CD14-positive monocyte (primary cell): ENCODE measurements at regions not wholly inside any gene's neighbourhood (a gene's known extent, or its start where the extent isn't known, plus 50 kb on each side); places are given as distances from the start of the nearest gene placed in this dataset.
"Not testable (repeated sequence)": the region's sequence is repeated elsewhere in the genome, so short reads cannot be mapped to it uniquely, and the experiment has no call there.

Experiments used
- DNase-seq, 3 donors: peaks; one replicate each; pipeline ENCODE4 v3.0.0-alpha.2; 2011 to 2022
- H2AFZ ChIP-seq: 2 replicates; pipeline ENCODE4 v1.6.0; 2012; ENCODE audit warnings: mild to moderate bottlenecking, low read depth, low read length, inconsistent platforms; ENCODE audit not compliant: insufficient read depth, poor library complexity, severe bottlenecking
- H3K27ac ChIP-seq, 2 donors: 1 replicate in 1 of 2; 2 replicates in 1 of 2; pipeline ENCODE4 v1.5.1; 2012 to 2013; ENCODE audit warnings: low read length in 2 of 2, control low read depth in 1 of 2, inconsistent platforms in 1 of 2, low read depth in 1 of 2, mild to moderate bottlenecking in 1 of 2
- H3K27me3 ChIP-seq, 2 donors: one replicate each; pipeline versions ENCODE4 v1.6.0 to v1.6.1; 2011 to 2013; ENCODE audit warnings: low read length in 2 of 2; ENCODE audit not compliant: control insufficient read depth in 2 of 2, insufficient read depth in 2 of 2
- H3K36me3 ChIP-seq, 2 donors: replicated peaks in 1 of 2; 1 replicate in 1 of 2; 2 replicates in 1 of 2; pipeline versions ENCODE4 v1.5.1 to v1.6.1; 2012 to 2013; ENCODE audit warnings: low read length in 2 of 2, control low read depth in 1 of 2, inconsistent platforms in 1 of 2, mild to moderate bottlenecking in 1 of 2; ENCODE audit not compliant: insufficient read depth in 2 of 2, control insufficient read depth in 1 of 2
- H3K4me1 ChIP-seq, 2 donors: 1 replicate in 1 of 2; 2 replicates in 1 of 2; pipeline versions ENCODE4 v1.5.1 to v1.6.1; 2012 to 2013; ENCODE audit warnings: low read length in 2 of 2, control low read depth in 1 of 2, inconsistent platforms in 1 of 2, mild to moderate bottlenecking in 1 of 2, moderate library complexity in 1 of 2; ENCODE audit not compliant: insufficient read depth in 2 of 2, control insufficient read depth in 1 of 2
- H3K4me2 ChIP-seq: replicated peaks from 2 replicates; pipeline ENCODE3; 2012; ENCODE audit warnings: low read length, moderate library complexity, mild to moderate bottlenecking; ENCODE audit not compliant: poor library complexity, severe bottlenecking; ENCODE audit errors: extremely low read depth
- H3K4me3 ChIP-seq, 3 experiments: fragments of 200-600 bp in 1 of 3; sonication (generic) in 1 of 3; replicated peaks in 1 of 3; 1 replicate in 2 of 3; 2 replicates in 1 of 3; pipeline ENCODE4 v1.5.1; 2011 to 2013; ENCODE audit warnings: low read length in 3 of 3, mild to moderate bottlenecking in 3 of 3, control low read depth in 2 of 3, low read depth in 2 of 3, inconsistent platforms in 1 of 3, moderate library complexity in 1 of 3
- H3K79me2 ChIP-seq: 2 replicates; pipeline ENCODE4 v1.6.0; 2012; ENCODE audit warnings: mild to moderate bottlenecking, control low read depth, inconsistent platforms, low read length, moderate library complexity; ENCODE audit not compliant: insufficient read depth
- H3K9ac ChIP-seq: 2 replicates; pipeline ENCODE4 v1.6.0; 2017; ENCODE audit warnings: low read length, mild to moderate bottlenecking; ENCODE audit not compliant: insufficient read depth, poor library complexity, severe bottlenecking
- H3K9me3 ChIP-seq, 2 donors: replicated peaks in 1 of 2; 1 replicate in 1 of 2; 2 replicates in 1 of 2; pipeline versions ENCODE4 v1.5.1 to v1.6.1; 2012 to 2013; ENCODE audit warnings: low read length in 2 of 2, control low read depth in 1 of 2; ENCODE audit not compliant: control insufficient read depth in 1 of 2, insufficient read depth in 1 of 2
- H4K20me1 ChIP-seq: 2 replicates; pipeline ENCODE4 v1.6.0; 2012; ENCODE audit warnings: mild to moderate bottlenecking, low read length, control low read depth, moderate library complexity; ENCODE audit not compliant: insufficient read depth
- H3K27ac Mint-ChIP-seq, 7 donors: one replicate each; pipeline ENCODE4 v1.8.0; 2020; ENCODE audit warnings: mild to moderate bottlenecking in 7 of 7, mixed read lengths in 7 of 7, moderate library complexity in 6 of 7, inconsistent platforms in 2 of 7
- H3K27me3 Mint-ChIP-seq, 3 donors: one replicate each; pipeline ENCODE4 v1.8.0; 2021 to 2022; ENCODE audit warnings: low read depth in 3 of 3, mild to moderate bottlenecking in 3 of 3, mixed read lengths in 3 of 3, moderate library complexity in 3 of 3, inconsistent platforms in 1 of 3
- H3K36me3 Mint-ChIP-seq, 2 donors: one replicate each; pipeline ENCODE4 v1.8.0; 2020; ENCODE audit warnings: mixed read lengths in 2 of 2, inconsistent platforms in 1 of 2, mild to moderate bottlenecking in 1 of 2
- H3K4me1 Mint-ChIP-seq: one replicate; pipeline ENCODE4 v1.8.0; 2020; ENCODE audit warnings: mild to moderate bottlenecking, mixed read lengths
- H3K4me3 Mint-ChIP-seq, 2 donors: one replicate each; pipeline ENCODE4 v1.8.0; 2020; ENCODE audit warnings: mild to moderate bottlenecking in 2 of 2, mixed read lengths in 2 of 2, moderate library complexity in 1 of 2
- H3K9me3 Mint-ChIP-seq, 7 donors: one replicate each; pipeline ENCODE4 v1.8.0; 2020 to 2022; ENCODE audit warnings: mixed read lengths in 7 of 7, mild to moderate bottlenecking in 6 of 7, moderate library complexity in 6 of 7, inconsistent platforms in 2 of 7
- WGBS: methylation state at CpG from one replicate; pipeline ENCODE4 v1.1.5; 2013; ENCODE audit warnings: missing lambda C conversion rate; ENCODE audit not compliant: insufficient coverage; 5-methylcytosine and 5-hydroxymethylcytosine counted together
- intact Hi-C, 2 donors: fragments of 100-400 bp; cut with micrococcal nuclease; formaldehyde crosslinking; loops; one replicate each; pipeline versions ENCODE4 v1.15.0 to v1.15.1; 2023
- TF ChIP-seq, protein P1 (sequence below): fragments of 200-600 bp; IDR thresholded peaks from one replicate; pipeline ENCODE4 v1.8.0; 2022; ENCODE audit warnings: antibody characterized with exemption, mild to moderate bottlenecking

- TF ChIP-seq, protein P1, sequence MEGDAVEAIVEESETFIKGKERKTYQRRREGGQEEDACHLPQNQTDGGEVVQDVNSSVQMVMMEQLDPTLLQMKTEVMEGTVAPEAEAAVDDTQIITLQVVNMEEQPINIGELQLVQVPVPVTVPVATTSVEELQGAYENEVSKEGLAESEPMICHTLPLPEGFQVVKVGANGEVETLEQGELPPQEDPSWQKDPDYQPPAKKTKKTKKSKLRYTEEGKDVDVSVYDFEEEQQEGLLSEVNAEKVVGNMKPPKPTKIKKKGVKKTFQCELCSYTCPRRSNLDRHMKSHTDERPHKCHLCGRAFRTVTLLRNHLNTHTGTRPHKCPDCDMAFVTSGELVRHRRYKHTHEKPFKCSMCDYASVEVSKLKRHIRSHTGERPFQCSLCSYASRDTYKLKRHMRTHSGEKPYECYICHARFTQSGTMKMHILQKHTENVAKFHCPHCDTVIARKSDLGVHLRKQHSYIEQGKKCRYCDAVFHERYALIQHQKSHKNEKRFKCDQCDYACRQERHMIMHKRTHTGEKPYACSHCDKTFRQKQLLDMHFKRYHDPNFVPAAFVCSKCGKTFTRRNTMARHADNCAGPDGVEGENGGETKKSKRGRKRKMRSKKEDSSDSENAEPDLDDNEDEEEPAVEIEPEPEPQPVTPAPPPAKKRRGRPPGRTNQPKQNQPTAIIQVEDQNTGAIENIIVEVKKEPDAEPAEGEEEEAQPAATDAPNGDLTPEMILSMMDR: no peak
- H3K4me1 Mint-ChIP-seq: no peaks in the 10 kb centered on the region
- H3K36me3 ChIP-seq: no peaks in the 10 kb centered on the region
- no CpG with 5 or more reads among the region's 1 CpG for WGBS
- no peaks in the 10 kb centered on the region for H4K20me1 ChIP-seq
- H3K27me3 Mint-ChIP-seq: no peaks in the 10 kb centered on the region
- peaks cover 9 to 21% (median 14%) of the 10 kb centered on the region in 7 donors for H3K9me3 Mint-ChIP-seq
- H3K4me2 ChIP-seq: no peak overlapping the region
- no peak overlapping the region for H3K9ac ChIP-seq
- intact Hi-C loops: no loop called here
- H3K9me3 ChIP-seq: peaks cover 13 to 26% of the 10 kb centered on the region in 2 donors
- H3K4me3 ChIP-seq: no peak overlapping the region
- no peak for DNase-seq
- no peaks in the 10 kb centered on the region for H3K27me3 ChIP-seq
- no peaks in the 10 kb centered on the region for H3K36me3 Mint-ChIP-seq
- no peaks in the 10 kb centered on the region for H3K79me2 ChIP-seq
- no peak overlapping the region for H3K4me3 Mint-ChIP-seq
- no peak overlapping the region for H3K27ac Mint-ChIP-seq
- H2AFZ ChIP-seq: no peak overlapping the region
- H3K27ac ChIP-seq: no peak overlapping the region
- no peaks in the 10 kb centered on the region for H3K4me1 ChIP-seq
Observed at GRCh38 chr13:85551012-85551411, 248.2 kb downstream of the SLITRK6 start.

DNA sequence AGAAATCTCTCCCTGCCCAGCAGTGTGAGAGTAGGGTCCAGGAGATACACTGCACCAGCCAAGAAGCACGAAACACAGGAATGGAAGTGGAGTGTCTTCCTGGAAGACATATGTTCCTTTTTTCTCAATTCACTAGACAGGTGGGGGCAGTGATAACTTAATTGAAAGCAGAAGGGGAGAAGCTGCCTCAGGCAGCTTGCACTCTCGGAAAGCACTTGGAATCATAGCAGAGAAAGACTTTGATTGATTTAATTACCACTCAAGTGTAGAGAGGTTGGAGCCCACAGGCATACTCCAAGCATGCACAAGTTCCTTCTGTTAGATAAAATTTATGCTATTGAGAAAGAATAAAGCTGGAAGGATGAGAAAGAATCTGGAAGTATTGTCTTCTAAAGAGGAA, 249.4 kb downstream of the SLITRK6 start:
- Histone ChIP-seq H3K27me3 (no peaks in the 10 kb centered on the region), H3K9ac (no peak overlapping the region), H3K4me3 (no peak overlapping the region), H3K4me1 (no peaks in the 10 kb centered on the region), H4K20me1 (no peaks in the 10 kb centered on the region), H3K79me2 (no peaks in the 10 kb centered on the region), H3K27ac (no peak overlapping the region), H3K36me3 (no peaks in the 10 kb centered on the region), H3K4me2 (no peak overlapping the region), H3K9me3 (peaks cover 13 to 26% of the 10 kb centered on the region in 2 donors), H2AFZ (no peak overlapping the region)
- H3K27ac Mint-ChIP-seq: no peak overlapping the region
- no peak overlapping the region for H3K4me3 Mint-ChIP-seq
- intact Hi-C loops: no loop called here
- no peak for DNase-seq
- peaks cover 9 to 22% (median 14%) of the 10 kb centered on the region in 7 donors for H3K9me3 Mint-ChIP-seq
- H3K4me1 Mint-ChIP-seq: no peaks in the 10 kb centered on the region
- no peaks in the 10 kb centered on the region for H3K36me3 Mint-ChIP-seq
- TF ChIP-seq, protein P1: no peak
- no peaks in the 10 kb centered on the region for H3K27me3 Mint-ChIP-seq
- 80% methylated on average over 1 of the region's 2 CpGs for WGBS

DNA sequence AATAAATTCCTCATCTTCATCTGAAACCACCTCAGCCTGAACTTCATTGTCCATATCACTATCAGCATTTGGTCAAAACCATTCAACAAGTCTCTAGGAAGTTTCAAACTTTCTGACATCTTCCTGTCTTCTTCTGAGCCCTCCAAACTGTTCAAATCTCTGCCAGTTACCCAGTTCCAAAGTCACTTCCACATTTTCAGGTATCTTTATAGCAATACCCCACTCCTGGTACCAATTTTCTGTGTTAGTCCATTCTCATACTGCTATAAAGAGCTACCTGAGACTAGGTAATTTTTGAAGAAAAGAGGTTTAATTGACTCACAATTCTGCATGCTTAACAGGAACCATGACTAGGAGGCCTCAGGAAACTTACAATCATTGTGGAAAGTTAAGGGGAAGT, 250.4 kb downstream of the SLITRK6 start:
- peaks cover 9 to 22% (median 12%) of the 10 kb centered on the region in 7 donors for H3K9me3 Mint-ChIP-seq
- H3K4me3 ChIP-seq, H3K36me3 Mint-ChIP-seq, H3K36me3 ChIP-seq, H3K27me3 ChIP-seq, H3K4me1 Mint-ChIP-seq, H3K27ac ChIP-seq, H3K79me2 ChIP-seq, H3K4me3 Mint-ChIP-seq, H3K4me1 ChIP-seq, H3K9ac ChIP-seq, H4K20me1 ChIP-seq, intact Hi-C loops, H2AFZ ChIP-seq, H3K27me3 Mint-ChIP-seq, H3K27ac Mint-ChIP-seq, H3K4me2 ChIP-seq, DNase-seq: not testable (repeated sequence)
- peaks cover 13 to 26% of the 10 kb centered on the region in 2 donors for H3K9me3 ChIP-seq
